GM18907 (cell line): ENCODE measurements at regions not wholly inside any gene's neighbourhood (a gene's known extent, or its start where the extent isn't known, plus 50 kb on each side); places are given as distances from the start of the nearest gene placed in this dataset.
A peak's percentile ranks its signal among the peaks of the same experiment; 100 is the strongest.

ENCODE experiments used
- ATAC-seq: cut with Tn5 transposase; IDR thresholded peaks from one replicate; pipeline ENCODE4 v1.9.1; 2021; ENCODE audit warnings: mild to moderate bottlenecking, moderate library complexity; ENCODE audit not compliant: unreplicated experiment

DNA sequence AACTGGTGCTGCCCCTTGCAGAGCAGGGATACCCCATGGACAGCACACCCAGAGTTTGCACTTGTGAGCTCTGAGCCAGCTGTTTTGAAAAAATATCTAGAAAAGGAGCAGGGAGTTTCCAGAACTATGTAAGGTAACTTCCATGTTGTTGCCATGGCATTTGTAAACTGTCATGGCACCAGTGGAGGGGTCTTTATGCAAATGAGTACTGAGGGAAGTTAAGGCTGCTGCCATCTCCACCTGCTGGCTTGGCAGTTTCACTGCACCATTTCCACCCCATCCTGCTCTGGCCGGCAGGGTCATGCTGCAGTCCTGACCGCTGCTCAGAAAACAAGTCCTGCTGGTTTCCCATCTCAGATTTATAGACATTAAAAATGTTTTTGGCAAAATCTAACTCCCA lies 52.3 kb upstream of the SNTG2 start:
- ATAC-seq = peak; percentile 96

DNA sequence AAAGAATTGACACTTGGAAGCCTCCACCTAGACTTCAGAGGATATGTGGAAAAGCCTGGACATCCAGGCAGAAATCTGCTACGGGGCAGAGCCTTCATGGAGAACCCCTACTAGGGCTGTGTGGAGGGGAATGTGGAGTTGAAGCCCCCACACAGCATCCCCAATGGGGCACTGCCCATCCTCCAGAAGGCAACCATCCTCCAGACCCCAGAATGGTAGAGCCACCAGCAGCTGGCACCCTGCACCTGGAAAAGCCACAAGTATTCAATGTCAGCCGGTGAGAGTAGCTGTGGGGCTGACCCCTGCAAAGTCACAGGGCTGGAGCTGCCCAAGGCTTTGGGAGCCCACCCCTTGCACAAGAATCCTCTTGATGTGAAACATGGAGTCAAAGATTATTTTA lies 53.6 kb upstream of the SNTG2 start:
- ATAC-seq = no peak

GRCh38 chr2:893311-893710 lies 57.3 kb upstream of the SNTG2 start:
- ATAC-seq = no peak

DNA sequence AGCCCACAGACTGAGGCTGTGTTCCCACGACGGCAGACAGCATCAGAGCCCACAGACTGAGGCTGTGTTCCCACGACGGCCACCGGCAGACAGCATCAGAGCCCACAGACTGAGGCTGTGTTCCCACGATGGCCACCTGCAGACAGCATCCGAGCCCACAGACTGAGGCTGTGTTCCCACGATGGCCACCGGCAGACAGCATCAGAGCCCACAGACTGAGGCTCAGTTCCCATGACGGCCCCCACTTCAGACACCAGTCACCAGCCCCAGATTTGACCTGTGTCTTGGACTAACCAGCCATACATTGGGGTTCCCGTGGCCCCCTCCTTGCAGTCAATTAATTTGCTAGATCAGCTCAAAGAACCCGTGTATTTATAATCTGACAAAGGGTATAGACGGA lies 57.8 kb upstream of the SNTG2 start:
- no peak for ATAC-seq

GRCh38 chr2:892401-892800 lies 58.2 kb upstream of the SNTG2 start:
- ATAC-seq = no peak

- ATAC-seq = no peak
Observed at GRCh38 chr2:891734-892133, 58.9 kb upstream of the SNTG2 start.

GRCh38 chr2:890791-891190 lies 59.9 kb upstream of the SNTG2 start:
- ATAC-seq = no peak

GRCh38 chr2:890214-890613 lies 60.4 kb upstream of the SNTG2 start:
- no peak for ATAC-seq

DNA sequence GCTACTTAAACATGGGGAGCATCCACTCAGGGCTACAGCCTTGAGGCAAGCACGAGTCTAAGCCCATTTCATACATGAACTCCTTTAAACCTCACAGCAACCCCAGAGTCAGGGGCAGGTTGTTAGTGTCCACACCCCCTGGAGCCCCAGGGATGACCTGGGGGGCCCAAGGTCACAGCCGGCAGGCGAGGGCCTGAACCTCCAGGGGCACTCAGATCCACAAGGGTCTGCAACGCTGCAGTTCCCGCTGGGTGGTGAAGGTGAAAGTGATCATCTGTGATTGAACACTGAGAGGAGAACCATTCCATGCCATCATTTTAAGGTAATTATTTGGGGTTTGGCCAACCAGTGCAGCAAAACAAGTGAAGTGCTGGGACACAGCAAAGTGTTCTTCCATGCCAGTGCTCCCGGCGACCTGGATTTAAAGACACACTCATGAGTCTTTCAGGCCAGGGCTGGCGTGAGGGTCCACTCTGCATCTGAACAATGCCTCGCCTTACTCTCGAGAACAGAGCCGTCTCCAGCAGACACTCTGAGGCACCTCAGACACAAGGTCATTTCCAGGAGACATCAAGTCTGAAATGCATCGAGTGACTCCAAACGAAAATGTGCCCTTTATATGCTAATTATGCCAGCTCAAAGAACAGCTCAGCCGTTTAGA lies 61.6 kb upstream of the SNTG2 start:
- no peak for ATAC-seq

GRCh38 chr2:888211-888801 lies 62.3 kb upstream of the SNTG2 start:
- no peak for ATAC-seq

GRCh38 chr2:887639-888038 lies 63.0 kb upstream of the SNTG2 start:
- ATAC-seq = no peak

DNA sequence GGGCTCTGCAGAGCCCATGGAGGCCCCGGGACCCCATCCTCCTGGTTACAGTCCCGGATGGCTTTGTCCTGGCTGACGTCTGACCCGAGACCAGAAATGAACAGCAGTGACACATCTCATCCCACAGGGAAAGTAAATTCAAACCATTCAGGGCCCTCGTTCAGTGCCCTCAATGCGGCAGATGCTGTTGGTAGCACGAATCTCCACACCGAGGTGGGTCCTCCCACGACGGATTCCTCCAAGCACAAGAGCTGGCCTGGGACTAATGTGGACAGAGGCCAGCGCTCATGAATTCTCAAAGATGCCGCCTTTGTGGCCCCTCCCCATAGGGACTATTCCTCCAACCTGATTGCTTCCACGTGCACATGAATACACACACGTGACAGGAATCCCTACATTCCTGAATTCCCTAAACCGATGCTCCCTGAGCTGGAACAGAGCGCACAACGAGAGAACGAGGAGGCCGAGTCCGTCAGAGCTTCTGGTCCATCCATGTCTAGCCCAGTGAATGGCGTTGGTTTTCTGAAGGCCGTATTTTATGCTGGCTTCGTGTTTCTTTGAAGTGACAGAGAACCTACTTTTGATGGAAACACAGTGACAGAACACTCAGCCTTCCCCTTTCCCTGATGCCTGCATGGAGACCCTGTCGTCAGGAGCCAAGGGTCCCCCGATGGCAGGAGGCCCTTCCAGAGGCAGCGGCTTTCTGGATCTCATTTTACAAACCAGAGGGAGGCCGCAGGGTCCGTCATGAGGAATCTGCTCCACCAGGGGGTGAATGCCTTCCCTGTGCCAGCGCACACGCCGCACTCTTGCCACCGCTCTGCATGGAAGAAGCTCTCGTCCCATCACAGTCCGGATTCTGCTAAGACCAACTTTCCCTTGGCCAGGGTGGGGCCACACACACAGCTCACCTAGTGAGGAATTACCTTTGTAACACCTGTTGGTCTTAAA lies 64.3 kb upstream of the SNTG2 start:
- no peak for ATAC-seq

GRCh38 chr2:885230-886071 lies 65.2 kb upstream of the SNTG2 start:
- no peak for ATAC-seq

DNA sequence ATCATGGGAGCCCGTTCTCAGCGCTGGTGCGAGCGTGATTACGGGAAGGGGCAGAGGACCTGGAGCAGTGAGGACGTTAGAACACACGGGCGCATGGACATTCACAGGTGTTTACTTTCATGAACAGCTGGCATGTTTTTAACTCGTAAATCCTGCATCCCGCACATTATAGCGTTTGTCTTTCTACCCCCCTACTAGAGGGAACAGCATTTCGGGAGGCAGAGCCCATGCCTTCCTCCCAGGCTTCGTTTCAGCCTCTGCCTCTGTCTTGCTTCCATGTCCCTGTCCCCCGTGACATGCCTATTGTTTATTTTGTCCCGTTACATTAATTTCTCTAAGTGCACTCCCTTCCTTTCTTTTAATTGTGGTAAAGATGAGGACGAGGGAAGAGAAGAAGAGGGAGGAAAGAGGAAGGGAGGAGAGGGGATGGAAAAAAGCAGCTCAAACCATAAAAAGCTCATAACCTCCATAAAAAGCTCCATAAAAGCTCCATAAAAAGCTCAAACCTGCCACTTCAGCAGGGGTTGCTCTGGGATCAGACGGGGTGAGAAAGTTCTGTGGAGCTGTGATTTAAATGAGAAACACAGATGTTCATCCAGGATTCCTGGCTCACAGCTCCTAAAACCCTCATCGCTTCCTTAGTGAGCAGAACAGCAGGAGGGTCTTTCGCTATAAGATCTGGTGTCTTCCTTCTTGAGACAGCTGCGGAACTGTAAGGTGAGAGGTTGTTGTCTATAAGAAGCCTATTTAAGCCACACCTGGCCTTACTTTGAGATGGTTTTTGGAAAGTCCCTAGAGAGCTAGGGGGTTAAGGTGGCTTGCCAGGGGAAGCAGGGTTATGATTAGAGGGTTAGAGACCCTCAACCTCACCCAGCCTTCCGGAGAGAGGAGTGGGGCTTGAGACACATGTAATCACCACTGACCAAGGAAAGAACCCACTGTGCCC lies 66.6 kb upstream of the SNTG2 start:
- ATAC-seq = no peak

GRCh38 chr2:883260-883802 lies 67.3 kb upstream of the SNTG2 start:
- ATAC-seq = no peak

GRCh38 chr2:881204-881918 lies 69.3 kb upstream of the SNTG2 start:
- ATAC-seq = peak; percentile 90

- no peak for ATAC-seq
Observed at GRCh38 chr2:880201-880970, 70.3 kb upstream of the SNTG2 start.

- no peak for ATAC-seq
Observed at GRCh38 chr2:879540-879939, 71.1 kb upstream of the SNTG2 start.
